Fibroblast of pulmonary artery (primary cell): ENCODE measurements at regions not wholly inside any gene's neighbourhood (a gene's known extent, or its start where the extent isn't known, plus 50 kb on each side); places are given as distances from the start of the nearest gene placed in this dataset.

Experiments
- DNase-seq: peaks from one replicate; pipeline ENCODE4 v3.0.0-alpha.2; 2010; ENCODE audit warnings: low read depth
- H3K4me3 ChIP-seq: replicated peaks from 2 replicates; pipeline ENCODE4 v1.5.1; 2011; ENCODE audit warnings: low read depth, mild to moderate bottlenecking, control low read depth, low read length, moderate library complexity
- CTCF ChIP-seq: IDR thresholded peaks from 2 replicates; pipeline ENCODE4 v1.5.1; 2011; ENCODE audit warnings: mild to moderate bottlenecking, control low read depth, low read length, inconsistent platforms; ENCODE audit errors: missing control alignments

- no peak overlapping the region for H3K4me3 ChIP-seq
- no peak for DNase-seq
- no peak for TF ChIP-seq CTCF
Measured at GRCh38 chr1:166538646-166539045, 300.6 kb upstream of the POGK start.

- TF ChIP-seq CTCF, result no peak
Measured at GRCh38 chr1:166544036-166544435, 295.2 kb upstream of the POGK start.

GRCh38 chr1:166544561-166544960 lies 294.7 kb upstream of the POGK start:
- no peak overlapping the region for H3K4me3 ChIP-seq
- TF ChIP-seq CTCF, result no peak
- DNase-seq, result no peak

More at GRCh38 chr1:166544036-166544435, 295.2 kb upstream of the POGK start:
- DNase-seq, result no peak
- no peak overlapping the region for H3K4me3 ChIP-seq

- TF ChIP-seq CTCF, result no peak
- DNase-seq, result no peak
- H3K4me3 ChIP-seq, result no peak overlapping the region
Measured at GRCh38 chr1:166552706-166553105, 286.6 kb upstream of the POGK start.

GRCh38 chr1:166570954-166571353 lies 268.3 kb upstream of the POGK start:
- TF ChIP-seq CTCF, result no peak
- no peak overlapping the region for H3K4me3 ChIP-seq
- no peak for DNase-seq

- no peak for TF ChIP-seq CTCF
- no peak overlapping the region for H3K4me3 ChIP-seq
- DNase-seq, result no peak
Measured at GRCh38 chr1:166573199-166573598, 266.1 kb upstream of the POGK start.
